WTC11 (cell line): ENCODE measurements at regions not wholly inside any gene's neighbourhood (a gene's known extent, or its start where the extent isn't known, plus 50 kb on each side); places are given as distances from the start of the nearest gene placed in this dataset.

Experiments used
- ATAC-seq: fragments of 200-7000 bp; cut with Tn5 transposase; 2 replicates; pipeline ENCODE4 v1.10.0; 2021; ENCODE audit warnings: mild to moderate bottlenecking, moderate library complexity
- CTCF ChIA-PET: fragments of 300-600 bp; sonication (Branson Sonifier 250); formaldehyde crosslinking; loops from one replicate; lab custom pipeline; 2021; ENCODE audit warnings: antibody characterized with exemption; lab: Charles Lee
- POLR2A ChIA-PET: fragments of 350-600 bp; sonication (Branson Sonifier 250); formaldehyde crosslinking; loops from one replicate; lab custom pipeline; 2021; ENCODE audit warnings: antibody characterized with exemption; lab: Charles Lee
- DNase-seq: peaks from one replicate; pipeline ENCODE4 v3.0.0; 2021; ENCODE audit warnings: low spot score
- H3K27ac Mint-ChIP-seq: 2 replicates; pipeline ENCODE4 v1.8.0; 2021; ENCODE audit warnings: mixed read lengths
- H3K27me3 Mint-ChIP-seq: 2 replicates; pipeline ENCODE4 v1.8.0; 2021; ENCODE audit warnings: low read depth, mild to moderate bottlenecking, moderate library complexity, mixed read lengths
- H3K36me3 Mint-ChIP-seq: 2 replicates; pipeline ENCODE4 v1.8.0; 2021; ENCODE audit warnings: mixed read lengths
- H3K4me1 Mint-ChIP-seq: 2 replicates; pipeline ENCODE4 v1.8.0; 2022; ENCODE audit warnings: mixed read lengths
- H3K4me3 Mint-ChIP-seq: 2 replicates; pipeline ENCODE4 v1.8.0; 2021; ENCODE audit warnings: mild to moderate bottlenecking, moderate library complexity, mixed read lengths
- H3K9me3 Mint-ChIP-seq: 2 replicates; pipeline ENCODE4 v1.8.0; 2021; ENCODE audit warnings: mixed read lengths
- CBFB ChIP-seq: sonication (generic); formaldehyde crosslinking; IDR thresholded peaks from 2 replicates; pipeline ENCODE4 v1.8.1; 2022; ENCODE audit warnings: mild to moderate bottlenecking, low read depth, missing genetic modification reagents
- ETV6 ChIP-seq: sonication (generic); formaldehyde crosslinking; IDR thresholded peaks from 2 replicates; pipeline ENCODE4 v1.8.1; 2022; ENCODE audit warnings: mild to moderate bottlenecking, missing genetic modification reagents
- GABPB1 ChIP-seq: sonication (generic); formaldehyde crosslinking; IDR thresholded peaks from 2 replicates; pipeline ENCODE4 v1.8.1; 2023; ENCODE audit warnings: mild to moderate bottlenecking, missing genetic modification reagents
- MYBL2 ChIP-seq: sonication (generic); formaldehyde crosslinking; IDR thresholded peaks from 2 replicates; pipeline ENCODE4 v1.8.1; 2023; ENCODE audit warnings: mild to moderate bottlenecking, moderate library complexity, missing genetic modification reagents
- NFYB ChIP-seq: sonication (generic); formaldehyde crosslinking; conservative IDR thresholded peaks from 2 replicates; pipeline ENCODE4 v1.8.0; 2022; ENCODE audit warnings: low read depth, missing genetic modification reagents
- NR2C2 ChIP-seq: sonication (generic); formaldehyde crosslinking; IDR thresholded peaks from 2 replicates; pipeline ENCODE4 v1.8.0; 2022; ENCODE audit warnings: mild to moderate bottlenecking, missing genetic modification reagents
- NR3C1 ChIP-seq: sonication (generic); formaldehyde crosslinking; conservative IDR thresholded peaks from 2 replicates; pipeline ENCODE4 v1.8.1; 2023; ENCODE audit warnings: low read depth, mild to moderate bottlenecking, missing genetic modification reagents
- RELA ChIP-seq: sonication (generic); formaldehyde crosslinking; IDR thresholded peaks from 2 replicates; pipeline ENCODE4 v1.8.1; 2022; ENCODE audit warnings: missing genetic modification reagents, mild to moderate bottlenecking, borderline replicate concordance
- SP1 ChIP-seq: sonication (generic); formaldehyde crosslinking; conservative IDR thresholded peaks from 2 replicates; pipeline ENCODE4 v1.8.1; 2022; ENCODE audit warnings: missing genetic modification reagents
- TP53 ChIP-seq: sonication (generic); formaldehyde crosslinking; IDR thresholded peaks from 2 replicates; pipeline ENCODE4 v1.8.1; 2023; ENCODE audit warnings: mild to moderate bottlenecking, missing genetic modification reagents
- ZNF219 ChIP-seq: sonication (generic); formaldehyde crosslinking; IDR thresholded peaks from 2 replicates; pipeline ENCODE4 v1.8.0; 2023; ENCODE audit warnings: missing genetic modification reagents, mild to moderate bottlenecking, borderline replicate concordance
- ZNF396 ChIP-seq: fragments of 250-450 bp; sonication (Bioruptor Pico); IDR thresholded peaks from 2 replicates; pipeline ENCODE4 v1.8.0; 2021; ENCODE audit warnings: mild to moderate bottlenecking, moderate library complexity, borderline replicate concordance
- ZNF416 ChIP-seq: fragments of 250-450 bp; sonication (Bioruptor Pico); IDR thresholded peaks from 2 replicates; pipeline ENCODE4 v1.9.0; 2021; ENCODE audit warnings: mild to moderate bottlenecking, inconsistent platforms
- TF ChIP-seq, protein P1 (sequence below): sonication (generic); formaldehyde crosslinking; IDR thresholded peaks from 2 replicates; pipeline ENCODE4 v1.8.1; 2023; ENCODE audit warnings: mild to moderate bottlenecking, missing genetic modification reagents
- TF ChIP-seq, protein P2 (sequence below): sonication (generic); formaldehyde crosslinking; IDR thresholded peaks from 2 replicates; pipeline ENCODE4 v1.8.0; 2023; ENCODE audit warnings: missing genetic modification reagents, mild to moderate bottlenecking, borderline replicate concordance
- TF ChIP-seq, protein P3 (sequence below): sonication (generic); formaldehyde crosslinking; IDR thresholded peaks from 2 replicates; pipeline ENCODE4 v1.8.1; 2022; ENCODE audit warnings: mild to moderate bottlenecking, missing genetic modification reagents, moderate library complexity, borderline replicate concordance
- TF ChIP-seq, protein P4 (sequence below): fragments of 250-450 bp; sonication (Bioruptor Pico); IDR thresholded peaks from 2 replicates; pipeline ENCODE4 v1.8.0; 2021; ENCODE audit warnings: mild to moderate bottlenecking
- TF ChIP-seq, protein P5 (sequence below): sonication (generic); formaldehyde crosslinking; IDR thresholded peaks from 2 replicates; pipeline ENCODE4 v1.8.0; 2023; ENCODE audit warnings: mild to moderate bottlenecking, missing genetic modification reagents
- TF ChIP-seq, protein P6 (sequence below): sonication (generic); formaldehyde crosslinking; conservative IDR thresholded peaks from 2 replicates; pipeline ENCODE4 v1.8.1; 2023; ENCODE audit warnings: mild to moderate bottlenecking, low read depth, missing genetic modification reagents, moderate library complexity
- TF ChIP-seq, protein P7 (sequence below): fragments of 250-450 bp; sonication (Bioruptor Pico); conservative IDR thresholded peaks from 2 replicates; pipeline ENCODE4 v1.9.0; 2021; ENCODE audit warnings: mild to moderate bottlenecking

DNA sequence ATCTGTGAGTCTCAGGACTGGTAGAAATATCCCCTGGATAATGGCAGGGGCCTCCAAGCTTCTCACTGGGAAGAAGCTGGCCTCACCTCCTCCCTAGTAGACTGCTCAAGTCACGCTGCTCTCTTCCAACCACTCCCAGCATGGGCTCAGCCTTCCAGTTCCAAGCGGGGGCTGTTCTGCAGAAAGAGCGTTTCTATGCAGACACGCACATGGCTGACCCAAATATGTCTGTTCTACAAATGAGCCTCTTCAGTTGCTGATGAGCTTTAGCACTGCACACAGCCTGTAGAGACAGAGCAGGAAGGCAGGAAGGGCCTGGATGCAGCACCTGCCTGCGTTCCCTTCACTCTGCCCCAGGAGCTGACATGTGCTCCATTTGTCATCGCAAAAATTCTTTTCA lies 523.9 kb upstream of the MGMT start (continued):
- TF ChIP-seq, protein P1, sequence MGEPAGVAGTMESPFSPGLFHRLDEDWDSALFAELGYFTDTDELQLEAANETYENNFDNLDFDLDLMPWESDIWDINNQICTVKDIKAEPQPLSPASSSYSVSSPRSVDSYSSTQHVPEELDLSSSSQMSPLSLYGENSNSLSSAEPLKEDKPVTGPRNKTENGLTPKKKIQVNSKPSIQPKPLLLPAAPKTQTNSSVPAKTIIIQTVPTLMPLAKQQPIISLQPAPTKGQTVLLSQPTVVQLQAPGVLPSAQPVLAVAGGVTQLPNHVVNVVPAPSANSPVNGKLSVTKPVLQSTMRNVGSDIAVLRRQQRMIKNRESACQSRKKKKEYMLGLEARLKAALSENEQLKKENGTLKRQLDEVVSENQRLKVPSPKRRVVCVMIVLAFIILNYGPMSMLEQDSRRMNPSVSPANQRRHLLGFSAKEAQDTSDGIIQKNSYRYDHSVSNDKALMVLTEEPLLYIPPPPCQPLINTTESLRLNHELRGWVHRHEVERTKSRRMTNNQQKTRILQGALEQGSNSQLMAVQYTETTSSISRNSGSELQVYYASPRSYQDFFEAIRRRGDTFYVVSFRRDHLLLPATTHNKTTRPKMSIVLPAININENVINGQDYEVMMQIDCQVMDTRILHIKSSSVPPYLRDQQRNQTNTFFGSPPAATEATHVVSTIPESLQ: no peak

DNA sequence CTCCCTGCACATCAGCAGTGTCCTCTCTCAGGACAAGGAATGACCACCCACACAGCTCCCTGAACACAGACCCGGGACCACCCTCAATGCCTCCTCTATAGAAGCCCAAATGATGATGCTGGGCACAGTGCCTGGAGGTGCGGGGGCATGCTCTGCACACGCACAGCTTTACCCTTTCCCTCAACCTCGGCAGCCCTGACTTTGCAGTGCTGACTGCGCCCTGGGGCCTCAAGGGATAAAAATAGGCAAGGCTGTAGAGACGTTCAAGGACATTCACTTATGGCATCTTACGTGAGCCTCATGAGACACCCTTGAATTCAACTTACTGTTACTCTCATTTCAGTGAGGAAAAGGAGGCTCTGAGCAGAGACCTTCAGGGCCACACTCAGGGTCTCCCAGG lies 521.6 kb upstream of the MGMT start:
- ChIA-PET POLR2A (no interaction called here), CTCF (no interaction called here)
- H3K27me3 Mint-ChIP-seq: no peaks in the 10 kb centered on the region
- no peaks in the 10 kb centered on the region for H3K4me1 Mint-ChIP-seq
- no peak overlapping the region for H3K27ac Mint-ChIP-seq
- ATAC-seq (no peak), DNase-seq (no peak)
- peaks cover 24% of the 10 kb centered on the region for H3K9me3 Mint-ChIP-seq
- no peak overlapping the region for H3K4me3 Mint-ChIP-seq
- H3K36me3 Mint-ChIP-seq: peaks cover 11% of the 10 kb centered on the region
- TF ChIP-seq, protein P2, sequence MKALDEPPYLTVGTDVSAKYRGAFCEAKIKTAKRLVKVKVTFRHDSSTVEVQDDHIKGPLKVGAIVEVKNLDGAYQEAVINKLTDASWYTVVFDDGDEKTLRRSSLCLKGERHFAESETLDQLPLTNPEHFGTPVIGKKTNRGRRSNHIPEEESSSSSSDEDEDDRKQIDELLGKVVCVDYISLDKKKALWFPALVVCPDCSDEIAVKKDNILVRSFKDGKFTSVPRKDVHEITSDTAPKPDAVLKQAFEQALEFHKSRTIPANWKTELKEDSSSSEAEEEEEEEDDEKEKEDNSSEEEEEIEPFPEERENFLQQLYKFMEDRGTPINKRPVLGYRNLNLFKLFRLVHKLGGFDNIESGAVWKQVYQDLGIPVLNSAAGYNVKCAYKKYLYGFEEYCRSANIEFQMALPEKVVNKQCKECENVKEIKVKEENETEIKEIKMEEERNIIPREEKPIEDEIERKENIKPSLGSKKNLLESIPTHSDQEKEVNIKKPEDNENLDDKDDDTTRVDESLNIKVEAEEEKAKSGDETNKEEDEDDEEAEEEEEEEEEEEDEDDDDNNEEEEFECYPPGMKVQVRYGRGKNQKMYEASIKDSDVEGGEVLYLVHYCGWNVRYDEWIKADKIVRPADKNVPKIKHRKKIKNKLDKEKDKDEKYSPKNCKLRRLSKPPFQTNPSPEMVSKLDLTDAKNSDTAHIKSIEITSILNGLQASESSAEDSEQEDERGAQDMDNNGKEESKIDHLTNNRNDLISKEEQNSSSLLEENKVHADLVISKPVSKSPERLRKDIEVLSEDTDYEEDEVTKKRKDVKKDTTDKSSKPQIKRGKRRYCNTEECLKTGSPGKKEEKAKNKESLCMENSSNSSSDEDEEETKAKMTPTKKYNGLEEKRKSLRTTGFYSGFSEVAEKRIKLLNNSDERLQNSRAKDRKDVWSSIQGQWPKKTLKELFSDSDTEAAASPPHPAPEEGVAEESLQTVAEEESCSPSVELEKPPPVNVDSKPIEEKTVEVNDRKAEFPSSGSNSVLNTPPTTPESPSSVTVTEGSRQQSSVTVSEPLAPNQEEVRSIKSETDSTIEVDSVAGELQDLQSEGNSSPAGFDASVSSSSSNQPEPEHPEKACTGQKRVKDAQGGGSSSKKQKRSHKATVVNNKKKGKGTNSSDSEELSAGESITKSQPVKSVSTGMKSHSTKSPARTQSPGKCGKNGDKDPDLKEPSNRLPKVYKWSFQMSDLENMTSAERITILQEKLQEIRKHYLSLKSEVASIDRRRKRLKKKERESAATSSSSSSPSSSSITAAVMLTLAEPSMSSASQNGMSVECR (CRISPR knock-in tag): no peak
- TF ChIP-seq ZNF219 (CRISPR knock-in tag): no peak
- no peak for TF ChIP-seq ZNF416 (CRISPR knock-in tag)
- TF ChIP-seq, protein P3, sequence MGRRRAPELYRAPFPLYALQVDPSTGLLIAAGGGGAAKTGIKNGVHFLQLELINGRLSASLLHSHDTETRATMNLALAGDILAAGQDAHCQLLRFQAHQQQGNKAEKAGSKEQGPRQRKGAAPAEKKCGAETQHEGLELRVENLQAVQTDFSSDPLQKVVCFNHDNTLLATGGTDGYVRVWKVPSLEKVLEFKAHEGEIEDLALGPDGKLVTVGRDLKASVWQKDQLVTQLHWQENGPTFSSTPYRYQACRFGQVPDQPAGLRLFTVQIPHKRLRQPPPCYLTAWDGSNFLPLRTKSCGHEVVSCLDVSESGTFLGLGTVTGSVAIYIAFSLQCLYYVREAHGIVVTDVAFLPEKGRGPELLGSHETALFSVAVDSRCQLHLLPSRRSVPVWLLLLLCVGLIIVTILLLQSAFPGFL: no peak
- no peak for TF ChIP-seq SP1 (CRISPR knock-in tag)
- no peak for TF ChIP-seq ETV6
- TF ChIP-seq GABPB1 (CRISPR knock-in tag): no peak
- no peak for TF ChIP-seq NR2C2
- TF ChIP-seq, protein P4, sequence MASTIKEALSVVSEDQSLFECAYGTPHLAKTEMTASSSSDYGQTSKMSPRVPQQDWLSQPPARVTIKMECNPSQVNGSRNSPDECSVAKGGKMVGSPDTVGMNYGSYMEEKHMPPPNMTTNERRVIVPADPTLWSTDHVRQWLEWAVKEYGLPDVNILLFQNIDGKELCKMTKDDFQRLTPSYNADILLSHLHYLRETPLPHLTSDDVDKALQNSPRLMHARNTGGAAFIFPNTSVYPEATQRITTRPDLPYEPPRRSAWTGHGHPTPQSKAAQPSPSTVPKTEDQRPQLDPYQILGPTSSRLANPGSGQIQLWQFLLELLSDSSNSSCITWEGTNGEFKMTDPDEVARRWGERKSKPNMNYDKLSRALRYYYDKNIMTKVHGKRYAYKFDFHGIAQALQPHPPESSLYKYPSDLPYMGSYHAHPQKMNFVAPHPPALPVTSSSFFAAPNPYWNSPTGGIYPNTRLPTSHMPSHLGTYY (CRISPR knock-in tag): no peak
- TF ChIP-seq TP53: no peak
- no peak for TF ChIP-seq ZNF396 (CRISPR knock-in tag)
- no peak for TF ChIP-seq NR3C1 (CRISPR knock-in tag)
- no peak for TF ChIP-seq RELA (CRISPR knock-in tag)
- TF ChIP-seq, protein P5, sequence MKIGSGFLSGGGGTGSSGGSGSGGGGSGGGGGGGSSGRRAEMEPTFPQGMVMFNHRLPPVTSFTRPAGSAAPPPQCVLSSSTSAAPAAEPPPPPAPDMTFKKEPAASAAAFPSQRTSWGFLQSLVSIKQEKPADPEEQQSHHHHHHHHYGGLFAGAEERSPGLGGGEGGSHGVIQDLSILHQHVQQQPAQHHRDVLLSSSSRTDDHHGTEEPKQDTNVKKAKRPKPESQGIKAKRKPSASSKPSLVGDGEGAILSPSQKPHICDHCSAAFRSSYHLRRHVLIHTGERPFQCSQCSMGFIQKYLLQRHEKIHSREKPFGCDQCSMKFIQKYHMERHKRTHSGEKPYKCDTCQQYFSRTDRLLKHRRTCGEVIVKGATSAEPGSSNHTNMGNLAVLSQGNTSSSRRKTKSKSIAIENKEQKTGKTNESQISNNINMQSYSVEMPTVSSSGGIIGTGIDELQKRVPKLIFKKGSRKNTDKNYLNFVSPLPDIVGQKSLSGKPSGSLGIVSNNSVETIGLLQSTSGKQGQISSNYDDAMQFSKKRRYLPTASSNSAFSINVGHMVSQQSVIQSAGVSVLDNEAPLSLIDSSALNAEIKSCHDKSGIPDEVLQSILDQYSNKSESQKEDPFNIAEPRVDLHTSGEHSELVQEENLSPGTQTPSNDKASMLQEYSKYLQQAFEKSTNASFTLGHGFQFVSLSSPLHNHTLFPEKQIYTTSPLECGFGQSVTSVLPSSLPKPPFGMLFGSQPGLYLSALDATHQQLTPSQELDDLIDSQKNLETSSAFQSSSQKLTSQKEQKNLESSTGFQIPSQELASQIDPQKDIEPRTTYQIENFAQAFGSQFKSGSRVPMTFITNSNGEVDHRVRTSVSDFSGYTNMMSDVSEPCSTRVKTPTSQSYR: no peak
- TF ChIP-seq CBFB (CRISPR knock-in tag): no peak
- TF ChIP-seq NFYB (CRISPR knock-in tag): no peak
- TF ChIP-seq, protein P6, sequence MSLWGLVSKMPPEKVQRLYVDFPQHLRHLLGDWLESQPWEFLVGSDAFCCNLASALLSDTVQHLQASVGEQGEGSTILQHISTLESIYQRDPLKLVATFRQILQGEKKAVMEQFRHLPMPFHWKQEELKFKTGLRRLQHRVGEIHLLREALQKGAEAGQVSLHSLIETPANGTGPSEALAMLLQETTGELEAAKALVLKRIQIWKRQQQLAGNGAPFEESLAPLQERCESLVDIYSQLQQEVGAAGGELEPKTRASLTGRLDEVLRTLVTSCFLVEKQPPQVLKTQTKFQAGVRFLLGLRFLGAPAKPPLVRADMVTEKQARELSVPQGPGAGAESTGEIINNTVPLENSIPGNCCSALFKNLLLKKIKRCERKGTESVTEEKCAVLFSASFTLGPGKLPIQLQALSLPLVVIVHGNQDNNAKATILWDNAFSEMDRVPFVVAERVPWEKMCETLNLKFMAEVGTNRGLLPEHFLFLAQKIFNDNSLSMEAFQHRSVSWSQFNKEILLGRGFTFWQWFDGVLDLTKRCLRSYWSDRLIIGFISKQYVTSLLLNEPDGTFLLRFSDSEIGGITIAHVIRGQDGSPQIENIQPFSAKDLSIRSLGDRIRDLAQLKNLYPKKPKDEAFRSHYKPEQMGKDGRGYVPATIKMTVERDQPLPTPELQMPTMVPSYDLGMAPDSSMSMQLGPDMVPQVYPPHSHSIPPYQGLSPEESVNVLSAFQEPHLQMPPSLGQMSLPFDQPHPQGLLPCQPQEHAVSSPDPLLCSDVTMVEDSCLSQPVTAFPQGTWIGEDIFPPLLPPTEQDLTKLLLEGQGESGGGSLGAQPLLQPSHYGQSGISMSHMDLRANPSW (CRISPR knock-in tag): no peak
- TF ChIP-seq MYBL2 (CRISPR knock-in tag): no peak
- TF ChIP-seq, protein P7, sequence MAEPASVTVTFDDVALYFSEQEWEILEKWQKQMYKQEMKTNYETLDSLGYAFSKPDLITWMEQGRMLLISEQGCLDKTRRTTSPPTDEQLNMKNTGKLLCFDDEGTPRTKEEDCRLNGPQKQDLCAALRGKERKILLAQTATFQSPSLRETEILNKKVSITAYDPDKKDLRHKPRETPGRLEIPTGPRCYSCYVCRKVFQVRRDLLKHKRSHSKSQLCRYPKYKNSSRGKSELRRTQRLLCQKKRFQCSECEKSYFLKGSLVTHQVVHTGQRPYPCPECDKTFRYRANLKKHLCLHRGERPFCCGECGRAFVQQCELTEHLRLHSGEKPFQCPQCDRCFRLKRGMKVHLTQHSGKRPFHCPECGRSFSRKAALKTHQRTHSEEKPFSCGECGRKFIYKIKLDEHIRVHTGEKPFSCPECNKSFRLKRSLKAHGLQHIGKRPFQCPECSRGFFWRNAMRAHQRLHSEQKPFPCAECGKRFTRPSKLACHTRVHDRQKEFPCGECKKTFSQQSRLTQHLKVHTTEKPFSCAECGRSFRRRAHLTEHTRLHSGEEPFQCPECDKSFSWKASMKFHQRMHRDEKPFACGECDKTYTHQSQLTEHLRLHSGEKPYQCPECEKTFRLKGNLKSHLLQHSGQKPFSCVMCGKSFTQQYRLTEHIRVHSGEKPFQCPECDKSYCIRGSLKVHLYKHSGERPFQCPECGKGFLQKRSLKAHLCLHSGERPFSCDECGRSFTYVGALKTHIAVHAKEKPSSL (CRISPR knock-in tag): no peak
